Eye (tissue), 1 donor: ENCODE measurements at regions not wholly inside any gene's neighbourhood (a gene's known extent, or its start where the extent isn't known, plus 50 kb on each side); places are given as distances from the start of the nearest gene placed in this dataset.

Experiments
- DNase-seq: peaks from one replicate; pipeline ENCODE4 v3.0.0-alpha.2; 2015

- no peak for DNase-seq
Measured at GRCh38 chr4:3683077-3683743, 83.0 kb upstream of the ADRA2C start.

GRCh38 chr4:3682236-3683076, 83.7 kb upstream of the ADRA2C start:
- DNase-seq: no peak

DNA sequence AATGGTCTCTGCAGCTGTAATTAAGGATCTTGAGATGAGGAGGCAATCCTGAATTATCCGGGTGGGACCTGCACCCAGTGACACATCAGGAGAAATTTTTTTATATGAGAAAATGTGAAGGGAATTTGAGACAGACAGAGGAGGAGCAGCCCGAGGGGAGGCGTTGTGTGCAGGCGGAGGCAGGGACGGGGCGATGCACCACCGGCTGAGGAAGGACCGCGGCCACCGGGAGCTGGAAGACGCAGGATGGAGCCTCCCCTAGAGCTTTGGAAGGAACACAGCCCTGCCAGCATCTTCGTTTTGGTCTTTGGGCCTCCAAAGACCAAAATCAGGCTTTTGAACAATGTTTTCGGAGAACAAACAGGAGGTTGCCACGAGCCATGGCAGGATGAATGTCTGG, 85.0 kb upstream of the ADRA2C start:
- DNase-seq: no peak

- DNase-seq: no peak
Measured at GRCh38 chr4:3680656-3681055, 85.5 kb upstream of the ADRA2C start.

GRCh38 chr4:3679851-3680311, 86.3 kb upstream of the ADRA2C start:
- peak; percentile 25 for DNase-seq

GRCh38 chr4:3679071-3679825, 86.9 kb upstream of the ADRA2C start:
- no peak for DNase-seq

DNA sequence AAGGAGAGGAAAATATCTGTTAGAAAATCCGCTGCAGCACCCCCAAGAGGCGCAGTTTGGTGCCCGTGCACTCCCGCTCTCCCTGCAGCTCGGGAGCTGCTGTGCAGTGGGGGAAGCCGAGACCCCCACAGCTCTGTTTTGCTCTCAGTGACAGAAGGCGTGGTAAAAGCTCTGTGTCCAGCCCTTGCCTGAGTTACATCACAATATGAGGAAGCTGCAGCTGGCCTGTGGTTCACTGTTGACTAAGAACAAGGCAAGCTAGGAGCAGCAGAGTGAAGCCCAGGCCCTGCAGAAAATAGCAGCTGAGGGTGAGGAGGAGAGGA, 88.5 kb upstream of the ADRA2C start:
- no peak for DNase-seq

GRCh38 chr4:3676907-3677747, 89.1 kb upstream of the ADRA2C start:
- no peak for DNase-seq

DNA sequence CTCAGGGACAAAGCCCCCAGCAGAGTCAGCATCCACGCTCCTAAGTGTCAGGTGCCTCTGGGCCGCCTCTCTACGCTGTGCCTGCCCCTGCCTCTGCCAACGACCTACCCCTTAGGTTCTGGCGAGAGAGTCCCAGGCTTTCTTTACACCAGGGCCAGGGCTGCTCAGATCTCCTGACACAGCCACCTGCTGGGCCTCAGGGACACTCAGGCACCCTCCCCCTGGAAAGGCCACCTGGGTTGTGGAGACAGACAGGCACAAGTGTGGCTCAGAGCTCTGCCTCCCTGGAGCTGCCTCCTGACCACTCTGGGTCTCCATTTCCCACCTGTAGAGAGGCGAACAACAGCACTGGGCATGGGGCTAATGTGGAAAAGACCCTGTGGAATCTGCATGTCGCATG, 90.0 kb upstream of the ADRA2C start:
- no peak for DNase-seq

DNA sequence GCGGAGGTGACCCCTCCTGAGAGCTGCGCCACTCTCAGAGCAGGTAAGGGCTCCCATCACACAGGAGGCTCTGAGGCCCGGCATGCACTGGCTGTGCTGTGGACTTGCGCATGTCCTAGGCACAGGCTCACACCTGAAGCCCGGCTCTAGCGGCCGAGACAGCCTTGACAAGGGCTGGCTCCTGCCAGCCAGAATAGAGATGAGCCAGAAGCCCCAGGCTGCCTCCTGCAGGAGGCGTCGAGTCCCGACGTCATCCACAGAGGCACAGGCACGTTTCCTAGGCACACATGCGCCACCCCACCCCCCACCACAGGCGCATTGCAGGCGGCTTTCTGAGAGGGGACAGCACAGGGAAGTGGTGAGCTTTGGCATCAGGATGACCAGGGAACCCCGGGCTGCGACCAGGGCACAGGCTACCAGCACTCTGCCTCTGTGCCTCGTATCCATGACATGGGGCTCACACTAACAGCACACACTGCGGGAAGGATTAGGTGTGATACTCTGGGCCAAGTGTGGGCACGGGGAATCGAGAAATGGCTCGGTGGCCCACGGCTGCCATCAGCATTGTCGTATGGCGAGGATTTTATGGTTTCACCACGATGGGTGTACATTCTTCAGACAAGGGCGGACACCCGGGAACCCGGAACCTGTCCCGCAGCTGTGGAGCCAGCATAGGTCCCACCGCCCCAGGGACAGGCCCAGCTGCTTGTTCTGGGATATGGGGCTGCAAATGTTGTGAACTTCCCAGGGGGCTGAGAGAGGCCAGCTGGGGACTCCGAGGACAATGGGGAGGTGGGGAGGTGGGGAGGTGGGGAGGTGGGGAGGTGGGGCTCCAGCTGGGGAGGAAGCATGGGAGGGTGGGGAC, 90.7 kb upstream of the ADRA2C start:
- DNase-seq: no peak

- no peak for DNase-seq
Measured at GRCh38 chr4:3674479-3674851, 91.7 kb upstream of the ADRA2C start.

GRCh38 chr4:3673716-3674478, 92.3 kb upstream of the ADRA2C start:
- DNase-seq: no peak

DNA sequence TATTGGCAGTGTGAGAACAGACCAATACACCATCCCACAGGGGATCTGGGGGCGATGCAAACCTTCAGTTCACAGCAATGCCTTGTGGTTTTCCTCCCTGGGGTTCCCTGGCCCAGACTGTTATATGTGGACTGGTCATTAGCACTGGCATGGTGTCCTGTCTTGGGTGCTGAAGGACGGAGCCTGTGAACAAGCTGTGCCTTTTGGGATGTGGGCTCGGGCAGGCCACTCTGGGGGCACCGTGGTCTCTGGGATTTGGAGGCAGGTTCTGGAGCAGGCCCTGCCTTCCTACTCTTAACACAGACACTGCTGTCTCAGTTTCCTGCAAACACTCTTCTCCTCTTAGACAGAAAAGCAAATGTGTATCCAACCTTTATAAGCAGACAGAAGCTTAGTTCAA, 93.0 kb upstream of the ADRA2C start:
- DNase-seq: no peak

DNA sequence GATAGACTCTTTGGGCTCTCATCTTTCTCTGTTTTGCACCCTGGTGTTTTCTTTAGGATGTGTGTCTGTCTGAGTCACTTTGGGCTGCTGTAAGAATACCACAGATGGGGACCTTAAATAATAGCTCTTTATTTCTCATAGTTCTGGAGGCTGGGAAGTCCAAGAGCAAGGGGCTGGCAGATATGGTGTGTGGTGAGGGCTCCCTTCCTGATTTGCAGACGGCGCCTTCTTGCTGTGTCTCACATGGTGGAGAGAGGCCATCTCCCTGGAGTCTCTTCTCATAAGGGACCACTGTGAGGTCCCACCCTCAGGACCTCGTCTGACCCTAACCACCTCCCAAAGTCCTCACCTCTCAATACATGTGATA, 93.7 kb upstream of the ADRA2C start:
- DNase-seq: no peak

- no peak for DNase-seq
Measured at GRCh38 chr4:3671571-3672464, 94.4 kb upstream of the ADRA2C start.

GRCh38 chr4:3670521-3671519, 95.4 kb upstream of the ADRA2C start:
- no peak for DNase-seq

- DNase-seq: no peak
Measured at GRCh38 chr4:3669553-3669949, 96.6 kb upstream of the ADRA2C start.

DNA sequence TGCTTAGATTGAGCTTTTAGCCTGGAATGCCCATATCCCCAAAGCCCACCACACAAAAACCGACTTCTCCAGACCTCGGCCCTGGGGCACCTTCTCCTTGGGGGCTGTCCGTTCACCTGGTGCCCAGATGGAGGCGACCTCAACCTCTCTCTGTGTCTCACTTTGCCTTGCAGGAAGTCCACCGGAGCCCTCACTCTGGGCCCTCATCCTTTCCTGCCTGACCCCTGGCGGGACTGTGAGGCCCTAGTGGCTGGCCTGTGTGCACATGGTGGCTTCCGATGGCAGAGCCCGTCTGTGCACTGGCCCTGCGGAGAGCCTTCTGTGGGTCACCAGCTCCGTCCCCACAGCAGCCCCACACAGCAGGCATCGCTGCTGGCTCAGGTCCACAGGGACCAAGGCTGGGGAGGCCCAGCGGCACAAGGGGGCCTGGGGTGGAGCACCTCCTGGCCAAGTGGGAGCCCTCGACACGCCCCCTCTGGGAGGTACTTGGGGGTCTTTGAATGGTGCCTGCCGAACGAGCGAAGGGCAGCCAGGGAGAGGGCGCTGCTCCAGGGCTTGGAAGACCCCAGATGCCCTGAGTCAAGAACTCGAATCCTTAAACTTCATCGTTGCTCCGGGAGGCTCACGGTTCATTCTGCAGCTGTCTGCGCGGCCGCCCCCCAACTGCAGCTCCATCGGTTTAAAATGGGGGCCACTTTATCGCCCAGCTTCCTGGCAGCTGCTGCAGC, 97.2 kb upstream of the ADRA2C start:
- DNase-seq: no peak
